Spleen (tissue), 11 donors: ENCODE measurements at regions not wholly inside any gene's neighbourhood (a gene's known extent, or its start where the extent isn't known, plus 50 kb on each side); places are given as distances from the start of the nearest gene placed in this dataset.

Experiments used
- DNase-seq: peaks from one replicate; pipeline ENCODE4 v3.0.0-alpha.2; 2020
- H3K27ac ChIP-seq, 8 donors: fragments of 200-600 bp; sonication (generic) in 7 of 8; 1 replicate in 4 of 8; 2 replicates in 4 of 8; pipeline versions ENCODE4 v1.5.0 to v1.8.0; 2016 to 2021; ENCODE audit warnings: inconsistent platforms in 4 of 8, mild to moderate bottlenecking in 4 of 8, moderate library complexity in 1 of 8
- H3K27me3 ChIP-seq, 7 donors: fragments of 200-600 bp; sonication (generic) in 6 of 7; replicated peaks in 1 of 7; 1 replicate in 4 of 7; 2 replicates in 3 of 7; pipeline versions ENCODE4 v1.5.0 to v1.8.0; 2016 to 2021; ENCODE audit warnings: inconsistent platforms in 3 of 7, mild to moderate bottlenecking in 1 of 7
- H3K36me3 ChIP-seq, 6 donors: fragments of 200-600 bp; sonication (generic) in 5 of 6; 1 replicate in 4 of 6; 2 replicates in 2 of 6; pipeline versions ENCODE4 v1.5.0 to v1.8.0; 2016 to 2021; ENCODE audit warnings: inconsistent platforms in 2 of 6
- H3K4me1 ChIP-seq, 6 donors: fragments of 200-600 bp; sonication (generic) in 5 of 6; 1 replicate in 3 of 6; 2 replicates in 3 of 6; pipeline versions ENCODE4 v1.5.0 to v1.8.0; 2016 to 2021; ENCODE audit warnings: inconsistent platforms in 3 of 6
- H3K4me3 ChIP-seq, 8 donors: fragments of 200-600 bp; sonication (generic) in 7 of 8; 1 replicate in 4 of 8; 2 replicates in 4 of 8; pipeline versions ENCODE4 v1.5.0 to v1.8.0; 2016 to 2021; ENCODE audit warnings: inconsistent platforms in 4 of 8, mild to moderate bottlenecking in 4 of 8, moderate library complexity in 2 of 8
- H3K9me3 ChIP-seq, 8 donors: fragments of 200-600 bp; sonication (generic) in 7 of 8; 1 replicate in 4 of 8; 2 replicates in 4 of 8; pipeline versions ENCODE4 v1.5.0 to v1.8.0; 2016 to 2021; ENCODE audit warnings: inconsistent platforms in 4 of 8
- POLR2A ChIP-seq, 3 donors: fragments of 450-650 bp; IDR thresholded peaks; one replicate each; pipeline ENCODE4 v1.5.1; 2017; ENCODE audit warnings: antibody characterized with exemption in 3 of 3, mild to moderate bottlenecking in 1 of 3
- POLR2AphosphoS5 ChIP-seq, 3 donors: sonication (generic); formaldehyde crosslinking; IDR thresholded peaks; one replicate each; pipeline ENCODE4 v1.5.1; 2017; ENCODE audit warnings: antibody characterized with exemption in 3 of 3
- WGBS, 5 donors: extraction: QIAGEN DNeasy Blood & Tissue Kit in 3 of 5; methylation state at CpG; one replicate each; pipeline versions ENCODE4 v1.1.5 to v1.1.7; 2013 to 2018; 5-methylcytosine and 5-hydroxymethylcytosine counted together
- intact Hi-C: fragments of 100-400 bp; cut with DNase I; formaldehyde crosslinking; loops from one replicate; pipeline ENCODE4 v1.15.0; 2023; ENCODE audit warnings: low total_unique reads
- TF ChIP-seq, protein P1 (sequence below), 11 experiments: fragments of 200-600 bp in 7 of 11; fragments of 450-650 bp in 4 of 11; sonication (generic) in 4 of 11; IDR thresholded peaks in 8 of 11; conservative IDR thresholded peaks in 3 of 11; 1 replicate in 7 of 11; 2 replicates in 4 of 11; pipeline versions ENCODE4 v1.4.0 to v1.8.0; 2016 to 2021; ENCODE audit warnings: antibody characterized with exemption in 11 of 11, inconsistent platforms in 4 of 11, mild to moderate bottlenecking in 1 of 11
- donor health status: healthy with polysubstance abuse.
- donor health status: DM: no; HTN: no; CAD: no; lungs with moderate emphysema.
- donor health status: DM: no; HTN: no; CAD: no.
- donor health status: Bipolar disorder and iron deficiency.
- donor health status: healthy.
- donor health status: DM: no; HTN: no; CAD: no.
- donor health status: DM: yes; HTN: yes; CAD: no.

DNA sequence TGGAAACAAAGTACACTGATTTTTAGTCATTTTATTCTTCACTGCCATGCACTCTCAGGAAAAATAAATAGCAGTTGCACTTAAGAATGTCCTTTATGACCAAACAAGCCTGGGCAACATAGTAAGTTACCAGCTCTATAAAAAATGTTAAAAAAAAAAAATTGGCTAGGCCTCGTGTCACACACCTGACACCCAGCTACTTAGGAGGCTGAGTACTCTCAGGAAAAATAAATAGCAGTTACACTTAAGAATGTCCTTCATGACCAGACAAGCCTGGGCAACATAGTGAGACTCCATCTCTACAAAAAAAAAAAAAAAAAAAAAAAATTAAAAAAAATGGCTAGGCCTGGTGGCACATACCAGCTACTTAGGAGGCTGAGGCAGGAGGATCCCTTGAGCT is 304.6 kb downstream of the SLCO4C1 start:
- intact Hi-C loops: no loop called here
- DNase-seq: no peak
- 55 to 93% (median 65%) methylated on average over 1 of the region's 1 CpG for WGBS, 5 donors
- TF ChIP-seq, protein P1, sequence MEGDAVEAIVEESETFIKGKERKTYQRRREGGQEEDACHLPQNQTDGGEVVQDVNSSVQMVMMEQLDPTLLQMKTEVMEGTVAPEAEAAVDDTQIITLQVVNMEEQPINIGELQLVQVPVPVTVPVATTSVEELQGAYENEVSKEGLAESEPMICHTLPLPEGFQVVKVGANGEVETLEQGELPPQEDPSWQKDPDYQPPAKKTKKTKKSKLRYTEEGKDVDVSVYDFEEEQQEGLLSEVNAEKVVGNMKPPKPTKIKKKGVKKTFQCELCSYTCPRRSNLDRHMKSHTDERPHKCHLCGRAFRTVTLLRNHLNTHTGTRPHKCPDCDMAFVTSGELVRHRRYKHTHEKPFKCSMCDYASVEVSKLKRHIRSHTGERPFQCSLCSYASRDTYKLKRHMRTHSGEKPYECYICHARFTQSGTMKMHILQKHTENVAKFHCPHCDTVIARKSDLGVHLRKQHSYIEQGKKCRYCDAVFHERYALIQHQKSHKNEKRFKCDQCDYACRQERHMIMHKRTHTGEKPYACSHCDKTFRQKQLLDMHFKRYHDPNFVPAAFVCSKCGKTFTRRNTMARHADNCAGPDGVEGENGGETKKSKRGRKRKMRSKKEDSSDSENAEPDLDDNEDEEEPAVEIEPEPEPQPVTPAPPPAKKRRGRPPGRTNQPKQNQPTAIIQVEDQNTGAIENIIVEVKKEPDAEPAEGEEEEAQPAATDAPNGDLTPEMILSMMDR (IDR thresholded peaks at IDR 0.05 in 8 of 11, conservative IDR thresholded peaks at IDR 0.05 in 3 of 11): no peak
- TF ChIP-seq POLR2A (IDR thresholded peaks at IDR 0.05) (no peak), POLR2AphosphoS5 (IDR thresholded peaks at IDR 0.05) (no peak)
- Histone ChIP-seq H3K4me1 (no peaks in the 10 kb centered on the region), H3K36me3 (no peaks in the 10 kb centered on the region), H3K4me3 (no peak overlapping the region), H3K9me3 (no peaks in the 10 kb centered on the region), H3K27ac (no peak overlapping the region), H3K27me3 (no peaks in the 10 kb centered on the region)

DNA sequence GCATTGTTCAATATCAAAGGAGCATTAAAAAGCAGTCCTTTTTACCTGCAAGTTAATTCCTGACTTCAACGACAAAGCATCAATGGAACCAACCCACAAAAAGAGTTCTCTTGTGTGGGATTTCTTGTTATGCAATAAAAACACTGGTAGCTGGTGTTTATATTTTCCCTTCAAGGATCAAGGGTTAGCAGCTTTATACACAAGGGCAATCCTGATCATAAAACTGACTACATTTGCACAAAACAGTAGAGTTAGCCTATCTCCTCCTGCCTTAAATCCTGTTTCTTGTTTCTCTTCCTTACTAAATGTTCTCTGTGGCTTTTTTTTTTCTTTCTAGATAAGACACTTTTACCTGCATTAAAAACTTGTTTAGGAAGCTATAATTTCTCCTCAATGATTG is 306.4 kb downstream of the SLCO4C1 start:
- H3K4me3 ChIP-seq: no peak overlapping the region
- no peak overlapping the region for H3K27ac ChIP-seq
- H3K36me3 ChIP-seq: no peaks in the 10 kb centered on the region
- TF ChIP-seq POLR2AphosphoS5 (IDR thresholded peaks at IDR 0.05) (no peak), POLR2A (IDR thresholded peaks at IDR 0.05) (no peak)
- TF ChIP-seq, protein P1 (IDR thresholded peaks at IDR 0.05 in 8 of 11, conservative IDR thresholded peaks at IDR 0.05 in 3 of 11): no peak
- intact Hi-C loops: no loop called here
- no peaks in the 10 kb centered on the region for H3K4me1 ChIP-seq
- no peaks in the 10 kb centered on the region for H3K27me3 ChIP-seq
- H3K9me3 ChIP-seq: no peaks in the 10 kb centered on the region
- DNase-seq: no peak
- 54 to 85% (median 72%) methylated on average over 1 of the region's 1 CpG for WGBS, 5 donors

- DNase-seq: no peak
- no peak for TF ChIP-seq POLR2AphosphoS5 (IDR thresholded peaks at IDR 0.05)
- TF ChIP-seq, protein P1 (IDR thresholded peaks at IDR 0.05 in 8 of 11, conservative IDR thresholded peaks at IDR 0.05 in 3 of 11): peak in 5 of 11 experiments; percentile 18 to 45 (median 28)
- no peaks in the 10 kb centered on the region for H3K36me3 ChIP-seq
- no peak overlapping the region for H3K4me3 ChIP-seq
- no peak overlapping the region for H3K27ac ChIP-seq
- intact Hi-C loops: no loop called here
- H3K9me3 ChIP-seq: no peaks in the 10 kb centered on the region
- H3K4me1 ChIP-seq: no peaks in the 10 kb centered on the region
- 0 to 2% (median 0%) methylated on average over 1 of the region's 1 CpG for WGBS, 5 donors
- H3K27me3 ChIP-seq: no peaks in the 10 kb centered on the region
Measured at GRCh38 chr5:101977729-101978345, 318.2 kb downstream of the SLCO4C1 start.

DNA sequence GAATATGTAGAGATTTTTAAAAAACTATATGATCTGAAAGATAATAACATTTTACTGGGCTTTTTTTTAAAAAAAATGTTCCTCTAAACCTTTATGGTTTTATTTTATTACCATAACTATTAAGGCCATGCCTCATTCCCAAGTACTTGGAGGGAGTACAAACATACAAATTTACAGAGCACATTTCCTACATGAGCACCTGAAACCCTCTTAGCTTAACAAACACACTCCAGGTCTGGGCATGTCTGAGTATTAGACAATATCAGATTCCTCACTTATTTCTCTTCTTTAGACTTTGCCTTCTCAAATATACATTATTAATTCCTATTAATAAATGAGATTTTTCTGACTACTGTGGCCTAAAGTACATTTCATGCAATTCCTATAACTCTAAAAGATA is 319.2 kb downstream of the SLCO4C1 start:
- intact Hi-C loops: no loop called here
- DNase-seq: no peak
- H3K4me3 ChIP-seq: no peak overlapping the region
- H3K9me3 ChIP-seq: no peaks in the 10 kb centered on the region
- H3K36me3 ChIP-seq: no peaks in the 10 kb centered on the region
- no peak overlapping the region for H3K27ac ChIP-seq
- no peaks in the 10 kb centered on the region for H3K4me1 ChIP-seq
- H3K27me3 ChIP-seq: no peaks in the 10 kb centered on the region
- TF ChIP-seq, protein P1 (IDR thresholded peaks at IDR 0.05 in 8 of 11, conservative IDR thresholded peaks at IDR 0.05 in 3 of 11): no peak
- TF ChIP-seq POLR2A (IDR thresholded peaks at IDR 0.05) (no peak), POLR2AphosphoS5 (IDR thresholded peaks at IDR 0.05) (no peak)
